ENCODE measurements at regions not wholly inside any gene's neighbourhood (a gene's known extent, or its start where the extent isn't known, plus 50 kb on each side); places are given as distances from the start of the nearest gene placed in this dataset.

GRCh38 chr22:49305214-49305965 is 522.3 kb downstream of the BRD1 start:
- Histone ChIP-seq H3K27ac (ENCODE audit: insufficient read depth, low read length, poor library complexity, severe bottlenecking) (no peak overlapping the region), H3K4me1 (ENCODE audit: control insufficient read depth, insufficient read depth, low read length, poor library complexity, severe bottlenecking) (no peaks in the 10 kb centered on the region), H3K4me3 (ENCODE audit: insufficient read depth, low read depth, low read length, poor library complexity, severe bottlenecking) (no peak overlapping the region), H3K9me3 (ENCODE audit: control insufficient read depth, low read length) (no peaks in the 10 kb centered on the region), H3K27me3 (replicated peaks; ENCODE audit: control insufficient read depth, insufficient read depth, low read length, poor library complexity, severe bottlenecking) (peaks cover 8% of the 10 kb centered on the region), H3K36me3 (ENCODE audit: control insufficient read depth, insufficient read depth, low read length) (no peaks in the 10 kb centered on the region)
- peak in 1 of 3 donors; percentile 15 for DNase-seq

- no peak for DNase-seq
- Histone ChIP-seq H3K4me1 (ENCODE audit: control insufficient read depth, insufficient read depth, low read length, poor library complexity, severe bottlenecking) (no peaks in the 10 kb centered on the region), H3K9me3 (ENCODE audit: control insufficient read depth, low read length) (no peaks in the 10 kb centered on the region), H3K27ac (ENCODE audit: insufficient read depth, low read length, poor library complexity, severe bottlenecking) (no peak overlapping the region), H3K4me3 (ENCODE audit: insufficient read depth, low read depth, low read length, poor library complexity, severe bottlenecking) (no peak overlapping the region), H3K36me3 (ENCODE audit: control insufficient read depth, insufficient read depth, low read length) (no peaks in the 10 kb centered on the region), H3K27me3 (replicated peaks; ENCODE audit: control insufficient read depth, insufficient read depth, low read length, poor library complexity, severe bottlenecking) (peaks cover 8% of the 10 kb centered on the region)
These were observed 523.8 kb downstream of the BRD1 start for GRCh38 chr22:49303781-49304461.

GRCh38 chr22:49303061-49303735 is 524.5 kb downstream of the BRD1 start:
- Histone ChIP-seq H3K27me3 (replicated peaks; ENCODE audit: control insufficient read depth, insufficient read depth, low read length, poor library complexity, severe bottlenecking) (peaks cover 8% of the 10 kb centered on the region), H3K27ac (ENCODE audit: insufficient read depth, low read length, poor library complexity, severe bottlenecking) (no peak overlapping the region), H3K4me1 (ENCODE audit: control insufficient read depth, insufficient read depth, low read length, poor library complexity, severe bottlenecking) (no peaks in the 10 kb centered on the region), H3K9me3 (ENCODE audit: control insufficient read depth, low read length) (no peaks in the 10 kb centered on the region), H3K36me3 (ENCODE audit: control insufficient read depth, insufficient read depth, low read length) (no peaks in the 10 kb centered on the region), H3K4me3 (ENCODE audit: insufficient read depth, low read depth, low read length, poor library complexity, severe bottlenecking) (no peak overlapping the region)
- no peak for DNase-seq

GRCh38 chr22:49302530-49302929 is 525.1 kb downstream of the BRD1 start:
- no peak overlapping the region for H3K4me3 ChIP-seq (ENCODE audit: insufficient read depth, low read depth, low read length, poor library complexity, severe bottlenecking)
- H3K4me1 ChIP-seq (ENCODE audit: control insufficient read depth, insufficient read depth, low read length, poor library complexity, severe bottlenecking), result no peaks in the 10 kb centered on the region
- H3K27ac ChIP-seq (ENCODE audit: insufficient read depth, low read length, poor library complexity, severe bottlenecking), result no peak overlapping the region
- no peak for DNase-seq
- H3K9me3 ChIP-seq (ENCODE audit: control insufficient read depth, low read length), result no peaks in the 10 kb centered on the region
- H3K36me3 ChIP-seq (ENCODE audit: control insufficient read depth, insufficient read depth, low read length), result no peaks in the 10 kb centered on the region
- peaks cover 8% of the 10 kb centered on the region for H3K27me3 ChIP-seq (replicated peaks; ENCODE audit: control insufficient read depth, insufficient read depth, low read length, poor library complexity, severe bottlenecking)

GRCh38 chr22:49302150-49302460 is 525.6 kb downstream of the BRD1 start:
- H3K27ac ChIP-seq (ENCODE audit: insufficient read depth, low read length, poor library complexity, severe bottlenecking), result no peak overlapping the region
- no peaks in the 10 kb centered on the region for H3K9me3 ChIP-seq (ENCODE audit: control insufficient read depth, low read length)

GRCh38 chr22:49301398-49302149 is 526.1 kb downstream of the BRD1 start:
- DNase-seq, result no peak
- H3K27me3 ChIP-seq (replicated peaks; ENCODE audit: control insufficient read depth, insufficient read depth, low read length, poor library complexity, severe bottlenecking), result peaks cover 8% of the 10 kb centered on the region
- H3K4me1 ChIP-seq (ENCODE audit: control insufficient read depth, insufficient read depth, low read length, poor library complexity, severe bottlenecking), result no peaks in the 10 kb centered on the region
- no peak overlapping the region for H3K4me3 ChIP-seq (ENCODE audit: insufficient read depth, low read depth, low read length, poor library complexity, severe bottlenecking)
- H3K27ac ChIP-seq (ENCODE audit: insufficient read depth, low read length, poor library complexity, severe bottlenecking), result no peak overlapping the region
- H3K9me3 ChIP-seq (ENCODE audit: control insufficient read depth, low read length), result no peaks in the 10 kb centered on the region
- no peaks in the 10 kb centered on the region for H3K36me3 ChIP-seq (ENCODE audit: control insufficient read depth, insufficient read depth, low read length)

More at GRCh38 chr22:49302150-49302460, 525.6 kb downstream of the BRD1 start:
- Histone ChIP-seq H3K27me3 (replicated peaks; ENCODE audit: control insufficient read depth, insufficient read depth, low read length, poor library complexity, severe bottlenecking) (peaks cover 8% of the 10 kb centered on the region), H3K4me3 (ENCODE audit: insufficient read depth, low read depth, low read length, poor library complexity, severe bottlenecking) (no peak overlapping the region), H3K4me1 (ENCODE audit: control insufficient read depth, insufficient read depth, low read length, poor library complexity, severe bottlenecking) (no peaks in the 10 kb centered on the region), H3K36me3 (ENCODE audit: control insufficient read depth, insufficient read depth, low read length) (no peaks in the 10 kb centered on the region)
- no peak for DNase-seq

- Histone ChIP-seq H3K4me3 (ENCODE audit: insufficient read depth, low read depth, low read length, poor library complexity, severe bottlenecking) (no peak overlapping the region), H3K9me3 (ENCODE audit: control insufficient read depth, low read length) (no peaks in the 10 kb centered on the region), H3K27me3 (replicated peaks; ENCODE audit: control insufficient read depth, insufficient read depth, low read length, poor library complexity, severe bottlenecking) (peaks cover 5% of the 10 kb centered on the region), H3K36me3 (ENCODE audit: control insufficient read depth, insufficient read depth, low read length) (no peaks in the 10 kb centered on the region), H3K4me1 (ENCODE audit: control insufficient read depth, insufficient read depth, low read length, poor library complexity, severe bottlenecking) (no peaks in the 10 kb centered on the region), H3K27ac (ENCODE audit: insufficient read depth, low read length, poor library complexity, severe bottlenecking) (no peak overlapping the region)
- no peak for DNase-seq
These were observed 526.7 kb downstream of the BRD1 start for GRCh38 chr22:49300951-49301397.

- no peak overlapping the region for H3K4me3 ChIP-seq (ENCODE audit: insufficient read depth, low read depth, low read length, poor library complexity, severe bottlenecking)
- no peak overlapping the region for H3K27ac ChIP-seq (ENCODE audit: insufficient read depth, low read length, poor library complexity, severe bottlenecking)
- no peaks in the 10 kb centered on the region for H3K9me3 ChIP-seq (ENCODE audit: control insufficient read depth, low read length)
- H3K36me3 ChIP-seq (ENCODE audit: control insufficient read depth, insufficient read depth, low read length), result no peaks in the 10 kb centered on the region
- no peak for DNase-seq
- peaks cover 5% of the 10 kb centered on the region for H3K27me3 ChIP-seq (replicated peaks; ENCODE audit: control insufficient read depth, insufficient read depth, low read length, poor library complexity, severe bottlenecking)
- no peaks in the 10 kb centered on the region for H3K4me1 ChIP-seq (ENCODE audit: control insufficient read depth, insufficient read depth, low read length, poor library complexity, severe bottlenecking)
These were observed 527.4 kb downstream of the BRD1 start for GRCh38 chr22:49300241-49300640.

GRCh38 chr22:49299821-49300231 is 527.8 kb downstream of the BRD1 start:
- DNase-seq, result no peak
- no peak overlapping the region for H3K4me3 ChIP-seq (ENCODE audit: insufficient read depth, low read depth, low read length, poor library complexity, severe bottlenecking)
- no peaks in the 10 kb centered on the region for H3K9me3 ChIP-seq (ENCODE audit: control insufficient read depth, low read length)

More at GRCh38 chr22:49299821-49300231, 527.8 kb downstream of the BRD1 start:
- Histone ChIP-seq H3K27ac (ENCODE audit: insufficient read depth, low read length, poor library complexity, severe bottlenecking) (no peak overlapping the region), H3K4me1 (ENCODE audit: control insufficient read depth, insufficient read depth, low read length, poor library complexity, severe bottlenecking) (no peaks in the 10 kb centered on the region), H3K36me3 (ENCODE audit: control insufficient read depth, insufficient read depth, low read length) (no peaks in the 10 kb centered on the region), H3K27me3 (replicated peaks; ENCODE audit: control insufficient read depth, insufficient read depth, low read length, poor library complexity, severe bottlenecking) (peaks cover 1% of the 10 kb centered on the region)
